Neuronal stem cell (in vitro differentiated cells): ENCODE measurements at regions not wholly inside any gene's neighbourhood (a gene's known extent, or its start where the extent isn't known, plus 50 kb on each side); places are given as distances from the start of the nearest gene placed in this dataset.

Experiments used
- DNase-seq: peaks from one replicate; pipeline ENCODE4 v3.0.0-alpha.2; 2013; ENCODE audit warnings: low spot score
- H2AFZ ChIP-seq: one replicate; pipeline ENCODE4 v1.6.1; 2013; ENCODE audit warnings: mild to moderate bottlenecking, low read length, inconsistent platforms
- H2AK5ac ChIP-seq: 2 replicates; pipeline ENCODE4 v1.6.1; 2013; ENCODE audit warnings: low read depth, mild to moderate bottlenecking, inconsistent platforms, low read length, moderate library complexity, mixed read lengths
- H2BK120ac ChIP-seq: 2 replicates; pipeline ENCODE4 v1.6.1; 2013; ENCODE audit warnings: low read depth, mild to moderate bottlenecking, inconsistent platforms, low read length, moderate library complexity, mixed read lengths
- H2BK12ac ChIP-seq: one replicate; pipeline ENCODE4 v1.6.1; 2013; ENCODE audit warnings: low read length, inconsistent platforms
- H2BK15ac ChIP-seq: 2 replicates; pipeline ENCODE4 v1.6.1; 2013; ENCODE audit warnings: mild to moderate bottlenecking, low read length, inconsistent platforms, mixed read lengths
- H2BK5ac ChIP-seq: one replicate; pipeline ENCODE4 v1.6.1; 2013; ENCODE audit warnings: inconsistent platforms, mild to moderate bottlenecking, low read length, moderate library complexity
- H3K14ac ChIP-seq: one replicate; pipeline ENCODE4 v1.6.1; 2013; ENCODE audit warnings: low read length, inconsistent platforms
- H3K18ac ChIP-seq: 2 replicates; pipeline ENCODE4 v1.6.1; 2013; ENCODE audit warnings: low read length, inconsistent platforms
- H3K23ac ChIP-seq: 2 replicates; pipeline ENCODE4 v1.6.1; 2013; ENCODE audit warnings: low read depth, mild to moderate bottlenecking, mixed read lengths, low read length, inconsistent platforms; ENCODE audit not compliant: poor library complexity
- H3K27ac ChIP-seq: replicated peaks from 3 replicates; pipeline ENCODE4 v1.5.1; 2013; ENCODE audit warnings: low read length, inconsistent platforms
- H3K27me3 ChIP-seq, 3 experiments: 2 replicates each; pipeline ENCODE4 v1.6.1; 2013; ENCODE audit warnings: low read length in 3 of 3, mild to moderate bottlenecking in 2 of 3, inconsistent platforms in 1 of 3, low read depth in 1 of 3, mixed read lengths in 1 of 3, moderate library complexity in 1 of 3; ENCODE audit not compliant: control insufficient read depth in 3 of 3, insufficient read depth in 3 of 3
- H3K36me3 ChIP-seq, 2 donors: replicated peaks in 1 of 2; 2 replicates each; pipeline ENCODE4 v1.6.1; 2013; ENCODE audit warnings: low read length in 2 of 2; ENCODE audit not compliant: control insufficient read depth in 2 of 2, insufficient read depth in 2 of 2
- H3K4ac ChIP-seq: 2 replicates; pipeline ENCODE4 v1.6.1; 2013; ENCODE audit warnings: inconsistent platforms, mild to moderate bottlenecking, low read length, moderate library complexity
- H3K4me1 ChIP-seq, 2 donors: 1 replicate in 1 of 2; 2 replicates in 1 of 2; pipeline ENCODE4 v1.6.1; 2013; ENCODE audit warnings: low read length in 2 of 2, low read depth in 1 of 2; ENCODE audit not compliant: control insufficient read depth in 2 of 2, insufficient read depth in 1 of 2
- H3K4me2 ChIP-seq: one replicate; pipeline ENCODE4 v1.6.1; 2013; ENCODE audit warnings: mild to moderate bottlenecking, low read length, inconsistent platforms; ENCODE audit not compliant: insufficient read depth, poor library complexity, severe bottlenecking
- H3K4me3 ChIP-seq, 2 donors: 2 replicates each; pipeline ENCODE4 v1.5.1; 2013; ENCODE audit warnings: low read length in 2 of 2, mild to moderate bottlenecking in 2 of 2, inconsistent platforms in 1 of 2, moderate library complexity in 1 of 2
- H3K79me1 ChIP-seq: one replicate; pipeline ENCODE4 v1.6.1; 2013; ENCODE audit warnings: low read depth, mild to moderate bottlenecking, inconsistent platforms, low read length, moderate library complexity
- H3K9ac ChIP-seq: one replicate; pipeline ENCODE4 v1.6.1; 2013; ENCODE audit warnings: mild to moderate bottlenecking, low read depth, low read length, inconsistent platforms; ENCODE audit not compliant: poor library complexity
- H3K9me3 ChIP-seq, 2 donors: replicated peaks in 1 of 2; 2 replicates each; pipeline versions ENCODE3 to v1.6.1; 2013; ENCODE audit warnings: low read length in 2 of 2, mild to moderate bottlenecking in 2 of 2, inconsistent platforms in 1 of 2, low read depth in 1 of 2, mixed read lengths in 1 of 2, moderate library complexity in 1 of 2; ENCODE audit not compliant: control insufficient read depth in 2 of 2, insufficient read depth in 1 of 2
- H4K8ac ChIP-seq: one replicate; pipeline ENCODE4 v1.6.1; 2013; ENCODE audit warnings: low read depth, mild to moderate bottlenecking, inconsistent platforms, low read length, moderate library complexity
- H4K91ac ChIP-seq: one replicate; pipeline ENCODE4 v1.6.1; 2013; ENCODE audit warnings: low read length, low read depth, mild to moderate bottlenecking, inconsistent platforms; ENCODE audit not compliant: poor library complexity
- WGBS, 2 donors: extraction: QIAGEN DNeasy Blood & Tissue Kit; methylation state at CpG; one replicate each; pipeline ENCODE4 v1.1.7; 2013; ENCODE audit warnings: missing lambda C conversion rate in 2 of 2, mixed read lengths in 1 of 2; ENCODE audit not compliant: insufficient read length in 2 of 2, insufficient replicate concordance in 1 of 2; ENCODE audit errors: extremely low coverage in 2 of 2; 5-methylcytosine and 5-hydroxymethylcytosine counted together

DNA sequence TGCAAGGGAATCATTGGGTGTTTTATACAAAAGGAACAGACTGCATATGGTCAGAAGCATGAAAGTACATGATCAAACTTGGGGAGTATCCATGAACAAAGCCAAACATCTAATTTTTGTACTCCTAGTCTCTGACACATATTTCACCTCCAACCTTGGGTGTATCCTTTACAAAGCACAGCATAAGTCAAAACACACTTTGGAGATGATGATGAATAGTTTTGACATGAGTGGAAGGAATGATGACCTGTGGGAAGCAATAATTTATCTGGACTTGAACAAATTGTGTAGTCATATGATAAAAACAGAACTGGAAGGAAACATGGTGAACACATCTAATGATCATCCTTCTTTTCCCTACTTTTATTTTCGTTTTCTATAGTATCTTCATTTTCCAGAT lies 108.7 kb upstream of the PLS3 start:
- no peak for DNase-seq
- no CpG with 5 or more reads among the region's 1 CpG for WGBS, 2 donors
- H2BK15ac ChIP-seq, result no peak overlapping the region
- H3K4me1 ChIP-seq, result no peaks in the 10 kb centered on the region
- H2BK5ac ChIP-seq, result no peak overlapping the region
- no peak overlapping the region for H3K4ac ChIP-seq
- H3K79me1 ChIP-seq, result no peaks in the 10 kb centered on the region
- H4K91ac ChIP-seq, result no peak overlapping the region
- H2AFZ ChIP-seq, result no peak overlapping the region
- no peak overlapping the region for H2BK12ac ChIP-seq
- no peak overlapping the region for H3K4me2 ChIP-seq
- H3K18ac ChIP-seq, result no peak overlapping the region
- H3K23ac ChIP-seq, result no peak overlapping the region
- no peak overlapping the region for H3K4me3 ChIP-seq
- H2AK5ac ChIP-seq, result no peak overlapping the region
- H2BK120ac ChIP-seq, result no peak overlapping the region
- H3K27ac ChIP-seq, result no peak overlapping the region
- no peak overlapping the region for H4K8ac ChIP-seq
- H3K9ac ChIP-seq, result no peak overlapping the region
- H3K9me3 ChIP-seq, result no peaks in the 10 kb centered on the region
- H3K14ac ChIP-seq, result no peak overlapping the region
- H3K36me3 ChIP-seq, result no peaks in the 10 kb centered on the region
- H3K27me3 ChIP-seq, result no peaks in the 10 kb centered on the region

DNA sequence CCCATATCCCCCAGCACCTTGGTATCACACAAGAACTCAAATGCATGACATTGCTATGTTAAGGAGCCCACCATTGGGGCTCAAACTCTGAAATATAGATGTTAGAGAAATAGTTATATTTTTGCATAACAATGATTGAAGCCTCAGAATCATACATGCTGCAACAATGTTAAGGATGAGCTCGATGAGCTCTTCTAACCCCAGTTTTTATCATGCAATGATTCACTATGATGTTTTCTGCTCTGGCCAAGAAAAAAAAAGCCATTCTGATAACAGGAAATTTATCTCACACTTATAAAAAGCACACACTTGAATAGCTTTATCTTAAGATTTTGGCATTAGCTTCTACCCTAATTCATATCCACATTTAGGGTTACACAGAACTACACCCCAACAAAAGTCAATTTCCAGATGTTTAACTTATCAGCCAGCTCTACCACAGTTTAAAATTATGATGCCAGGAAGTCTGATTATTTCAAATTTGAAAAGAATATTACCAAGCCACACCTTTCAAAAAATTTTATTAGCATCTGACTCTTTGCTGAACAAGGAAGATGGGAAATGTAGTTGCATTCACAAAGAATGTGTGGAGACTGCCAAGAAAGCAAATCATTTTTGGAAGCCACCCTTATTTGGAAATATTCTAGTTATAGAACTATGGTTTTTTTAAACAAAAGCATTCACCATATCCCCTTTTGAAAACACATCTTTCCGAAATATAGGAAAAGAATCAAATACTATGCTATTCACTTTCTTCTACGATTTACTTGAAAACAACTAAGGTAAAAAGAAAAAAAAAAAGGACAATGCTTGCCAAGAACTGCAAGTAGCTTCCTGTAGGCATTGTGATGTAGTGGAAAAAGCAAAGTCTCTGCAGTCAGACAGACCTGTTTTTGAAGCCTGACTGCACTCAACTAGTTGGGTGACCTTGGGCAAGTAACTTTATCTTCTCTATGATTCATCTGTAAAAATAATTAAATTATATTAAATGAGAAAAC lies 100.8 kb upstream of the PLS3 start:
- Histone ChIP-seq H2BK12ac (no peak overlapping the region), H3K27ac (no peak overlapping the region), H3K23ac (no peak overlapping the region), H3K14ac (no peak overlapping the region), H3K9ac (no peak overlapping the region), H3K4me2 (no peak overlapping the region), H3K18ac (no peak overlapping the region), H3K79me1 (no peaks in the 10 kb centered on the region), H3K4me1 (no peaks in the 10 kb centered on the region), H2AK5ac (no peak overlapping the region), H3K36me3 (no peaks in the 10 kb centered on the region), H2BK5ac (no peak overlapping the region), H4K8ac (no peak overlapping the region), H4K91ac (no peak overlapping the region), H3K9me3 (no peaks in the 10 kb centered on the region), H2BK15ac (no peak overlapping the region), H2BK120ac (no peak overlapping the region), H2AFZ (no peak overlapping the region), H3K27me3 (no peaks in the 10 kb centered on the region), H3K4ac (no peak overlapping the region), H3K4me3 (no peak overlapping the region)
- no CpG with 5 or more reads among the region's 3 CpGs for WGBS, 2 donors
- DNase-seq, result no peak

DNA sequence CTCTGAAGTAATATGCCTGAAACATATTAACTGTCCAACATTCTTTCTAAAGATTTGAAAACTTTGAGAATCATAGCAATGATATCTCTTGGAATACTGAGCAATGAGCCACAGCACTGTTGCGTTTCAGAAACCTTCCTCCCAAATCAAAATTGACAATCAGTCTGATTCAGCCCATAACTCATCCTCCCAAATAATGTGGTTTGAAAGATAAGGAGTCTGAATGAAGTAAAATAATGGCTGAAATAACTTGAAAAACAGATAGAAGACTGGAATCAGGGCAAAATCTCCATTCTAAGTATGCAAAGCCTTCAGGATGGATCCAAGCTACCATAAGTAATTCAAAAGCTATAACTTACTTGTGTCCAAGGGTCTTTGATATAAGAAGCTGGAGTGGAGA lies 98.6 kb upstream of the PLS3 start:
- Histone ChIP-seq H3K27ac (no peak overlapping the region), H3K36me3 (no peaks in the 10 kb centered on the region), H3K9me3 (no peaks in the 10 kb centered on the region), H3K4me1 (no peaks in the 10 kb centered on the region), H3K4me3 (no peak overlapping the region), H2BK120ac (no peak overlapping the region), H3K14ac (no peak overlapping the region), H3K79me1 (no peaks in the 10 kb centered on the region), H3K9ac (no peak overlapping the region), H3K4me2 (no peak overlapping the region), H2AFZ (no peak overlapping the region), H3K23ac (no peak overlapping the region), H2BK5ac (no peak overlapping the region), H3K18ac (no peak overlapping the region), H2BK12ac (no peak overlapping the region), H4K8ac (no peak overlapping the region), H4K91ac (no peak overlapping the region), H3K4ac (no peak overlapping the region), H2AK5ac (no peak overlapping the region), H2BK15ac (no peak overlapping the region), H3K27me3 (no peaks in the 10 kb centered on the region)
- no CpG with 5 or more reads among the region's 1 CpG for WGBS, 2 donors
- DNase-seq, result no peak

DNA sequence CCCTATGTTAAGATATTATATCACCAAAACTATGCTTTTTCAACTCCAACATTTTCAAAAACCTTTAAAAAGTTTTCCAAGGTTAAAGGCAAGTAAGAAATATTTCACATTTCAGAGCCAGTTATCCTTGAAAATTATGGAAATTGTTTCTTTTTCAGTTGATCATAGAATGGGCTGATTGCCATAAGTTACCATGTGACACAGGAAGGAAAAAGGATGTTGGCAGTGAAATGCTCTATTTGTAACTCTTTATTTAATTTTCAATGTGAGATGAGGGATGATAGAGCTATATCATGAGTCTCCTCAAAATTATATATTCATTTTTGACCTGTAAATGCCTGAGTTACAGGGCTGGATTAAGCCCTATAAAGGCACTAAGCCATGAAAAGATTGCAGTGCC lies 93.0 kb upstream of the PLS3 start:
- H2AK5ac ChIP-seq, result no peak overlapping the region
- H3K27ac ChIP-seq, result no peak overlapping the region
- H2BK5ac ChIP-seq, result no peak overlapping the region
- H3K14ac ChIP-seq, result no peak overlapping the region
- H4K8ac ChIP-seq, result no peak overlapping the region
- no peak overlapping the region for H3K23ac ChIP-seq
- H2BK15ac ChIP-seq, result no peak overlapping the region
- H4K91ac ChIP-seq, result no peak overlapping the region
- no peak overlapping the region for H2AFZ ChIP-seq
- no peak overlapping the region for H3K4me3 ChIP-seq
- no peak overlapping the region for H2BK120ac ChIP-seq
- H2BK12ac ChIP-seq, result no peak overlapping the region
- no peaks in the 10 kb centered on the region for H3K79me1 ChIP-seq
- H3K36me3 ChIP-seq, result no peaks in the 10 kb centered on the region
- H3K27me3 ChIP-seq, result no peaks in the 10 kb centered on the region
- H3K4ac ChIP-seq, result no peak overlapping the region
- no peaks in the 10 kb centered on the region for H3K4me1 ChIP-seq
- H3K9me3 ChIP-seq, result no peaks in the 10 kb centered on the region
- H3K4me2 ChIP-seq, result no peak overlapping the region
- H3K9ac ChIP-seq, result no peak overlapping the region
- no peak for DNase-seq
- no peak overlapping the region for H3K18ac ChIP-seq
